Stomach (tissue), 8 donors: ENCODE measurements at regions not wholly inside any gene's neighbourhood (a gene's known extent, or its start where the extent isn't known, plus 50 kb on each side); places are given as distances from the start of the nearest gene placed in this dataset.

Experiments
- DNase-seq, 2 donors: peaks; one replicate each; pipeline versions ENCODE4 v3.0.0 to v3.0.0-alpha.2; 2013 to 2019
- H3K27ac ChIP-seq, 5 donors: fragments of 200-600 bp in 4 of 5; sonication (generic) in 4 of 5; one replicate each; pipeline ENCODE4 v1.5.1; 2013 to 2019; ENCODE audit warnings: mild to moderate bottlenecking in 1 of 5, moderate library complexity in 1 of 5
- H3K27me3 ChIP-seq, 3 donors: fragments of 200-600 bp; sonication (generic); one replicate each; pipeline ENCODE4 v1.5.1; 2017 to 2019; ENCODE audit warnings: mixed run types in 1 of 3
- H3K36me3 ChIP-seq, 4 donors: fragments of 200-600 bp; sonication (generic); 1 replicate in 3 of 4; 2 replicates in 1 of 4; pipeline ENCODE4 v1.5.1; 2016 to 2019
- H3K4me1 ChIP-seq, 4 donors: fragments of 200-600 bp; sonication (generic); one replicate each; pipeline ENCODE4 v1.5.1; 2016 to 2019
- H3K4me3 ChIP-seq, 4 donors: fragments of 200-600 bp; sonication (generic) in 3 of 4; one replicate each; pipeline ENCODE4 v1.5.1; 2016 to 2019; ENCODE audit warnings: mild to moderate bottlenecking in 1 of 4
- H3K9me3 ChIP-seq, 4 donors: fragments of 200-600 bp; sonication (generic); one replicate each; pipeline ENCODE4 v1.5.1; 2016 to 2019
- EP300 ChIP-seq: sonication (generic); formaldehyde crosslinking; IDR thresholded peaks from one replicate; pipeline ENCODE4 v1.6.1; 2017; ENCODE audit warnings: antibody characterized with exemption
- POLR2A ChIP-seq, 4 donors: fragments of 450-650 bp; IDR thresholded peaks; one replicate each; pipeline ENCODE4 v1.6.1; 2016; ENCODE audit warnings: antibody characterized with exemption in 4 of 4, control low read depth in 2 of 4, mild to moderate bottlenecking in 1 of 4, moderate library complexity in 1 of 4
- POLR2AphosphoS5 ChIP-seq, 3 donors: sonication (generic); formaldehyde crosslinking; IDR thresholded peaks; one replicate each; pipeline ENCODE4 v1.6.1; 2016; ENCODE audit warnings: antibody characterized with exemption in 3 of 3
- WGBS, 5 donors: extraction: QIAGEN DNeasy Blood & Tissue Kit in 3 of 5; methylation state at CpG; one replicate each; pipeline versions ENCODE4 v1.1.5 to v1.1.7; 2013 to 2018; 5-methylcytosine and 5-hydroxymethylcytosine counted together
- intact Hi-C: fragments of 100-400 bp; cut with DNase I; formaldehyde crosslinking; loops from one replicate; pipeline ENCODE4 v1.15.1; 2023; ENCODE audit warnings: low total_unique reads
- TF ChIP-seq, protein P1 (sequence below), 7 experiments: fragments of 450-650 bp in 4 of 7; fragments of 200-600 bp in 3 of 7; sonication (generic) in 3 of 7; IDR thresholded peaks; one replicate each; pipeline ENCODE4 v1.5.1; 2016 to 2019; ENCODE audit warnings: antibody characterized with exemption in 7 of 7, control low read depth in 2 of 7, mild to moderate bottlenecking in 1 of 7
- donor health status: healthy with polysubstance abuse.
- donor health status: Bipolar disorder and iron deficiency.
- donor health status: healthy.

DNA sequence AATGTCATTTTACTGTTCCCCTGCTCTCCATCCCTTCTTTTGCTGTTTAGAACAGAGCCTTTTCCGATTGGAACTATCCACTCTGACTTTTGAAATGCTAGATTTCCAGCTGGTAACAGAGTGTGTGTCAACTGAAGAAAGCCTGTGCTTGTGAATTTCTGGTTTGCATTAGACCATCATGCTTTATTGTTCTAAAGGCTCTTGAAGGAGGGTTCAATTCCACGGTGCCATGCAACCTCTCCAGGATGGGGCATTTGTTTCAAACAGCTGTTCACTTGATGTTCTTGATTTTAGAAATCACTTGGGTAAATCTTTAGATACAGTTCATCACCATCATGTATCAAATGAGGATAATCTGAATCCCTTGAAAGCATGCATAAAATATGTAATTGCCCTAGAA, 156.7 kb downstream of the QPCT start:
- Histone ChIP-seq H3K4me1 (peaks cover 0 to 2% (median under 1%) of the 10 kb centered on the region in 4 donors), H3K27me3 (no peaks in the 10 kb centered on the region), H3K27ac (no peak overlapping the region), H3K4me3 (no peak overlapping the region), H3K9me3 (no peaks in the 10 kb centered on the region), H3K36me3 (no peaks in the 10 kb centered on the region)
- no peak for TF ChIP-seq EP300
- no peak for TF ChIP-seq POLR2A (IDR thresholded peaks at IDR 0.05)
- no peak for TF ChIP-seq POLR2AphosphoS5 (IDR thresholded peaks at IDR 0.05)
- TF ChIP-seq, protein P1, sequence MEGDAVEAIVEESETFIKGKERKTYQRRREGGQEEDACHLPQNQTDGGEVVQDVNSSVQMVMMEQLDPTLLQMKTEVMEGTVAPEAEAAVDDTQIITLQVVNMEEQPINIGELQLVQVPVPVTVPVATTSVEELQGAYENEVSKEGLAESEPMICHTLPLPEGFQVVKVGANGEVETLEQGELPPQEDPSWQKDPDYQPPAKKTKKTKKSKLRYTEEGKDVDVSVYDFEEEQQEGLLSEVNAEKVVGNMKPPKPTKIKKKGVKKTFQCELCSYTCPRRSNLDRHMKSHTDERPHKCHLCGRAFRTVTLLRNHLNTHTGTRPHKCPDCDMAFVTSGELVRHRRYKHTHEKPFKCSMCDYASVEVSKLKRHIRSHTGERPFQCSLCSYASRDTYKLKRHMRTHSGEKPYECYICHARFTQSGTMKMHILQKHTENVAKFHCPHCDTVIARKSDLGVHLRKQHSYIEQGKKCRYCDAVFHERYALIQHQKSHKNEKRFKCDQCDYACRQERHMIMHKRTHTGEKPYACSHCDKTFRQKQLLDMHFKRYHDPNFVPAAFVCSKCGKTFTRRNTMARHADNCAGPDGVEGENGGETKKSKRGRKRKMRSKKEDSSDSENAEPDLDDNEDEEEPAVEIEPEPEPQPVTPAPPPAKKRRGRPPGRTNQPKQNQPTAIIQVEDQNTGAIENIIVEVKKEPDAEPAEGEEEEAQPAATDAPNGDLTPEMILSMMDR (IDR thresholded peaks at IDR 0.05): no peak
- intact Hi-C loops: no loop called here
- no peak for DNase-seq
- WGBS, 5 donors: 62 to 85% (median 80%) methylated on average over 2 of the region's 2 CpGs

DNA sequence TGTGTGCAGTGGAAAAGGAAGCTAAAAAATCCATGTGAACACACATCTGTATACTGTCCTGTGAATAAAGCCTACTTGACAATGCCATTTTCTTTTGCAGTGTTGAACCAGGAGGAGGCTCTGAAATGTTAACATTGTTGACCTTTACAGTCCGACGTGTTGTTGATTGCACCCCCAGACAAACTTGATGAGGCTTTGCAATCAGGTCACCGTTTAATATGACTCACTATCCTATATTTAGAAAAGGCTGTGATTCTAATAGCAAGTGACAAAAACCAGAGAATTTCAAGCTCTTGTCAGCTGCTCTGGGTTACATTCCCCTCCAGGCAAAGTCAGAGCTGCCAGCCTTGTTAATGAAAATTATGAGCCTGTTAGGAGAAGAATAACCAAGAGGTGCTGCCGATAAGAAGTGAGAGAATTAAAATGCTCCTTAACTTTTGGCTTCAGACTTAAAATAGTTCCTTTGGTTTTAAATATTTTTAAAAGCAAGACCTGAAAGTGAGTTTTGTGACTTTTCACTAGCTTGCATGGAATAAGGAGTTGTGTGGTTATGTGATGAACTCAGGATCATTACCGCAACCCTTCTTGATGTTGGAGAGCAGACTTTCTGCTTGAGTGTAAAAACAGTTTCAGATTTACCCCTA, 162.1 kb downstream of the QPCT start:
- peak overlapping the region in 3 of 5 donors; percentile 21 to 76 (median 45) for H3K27ac ChIP-seq

DNA sequence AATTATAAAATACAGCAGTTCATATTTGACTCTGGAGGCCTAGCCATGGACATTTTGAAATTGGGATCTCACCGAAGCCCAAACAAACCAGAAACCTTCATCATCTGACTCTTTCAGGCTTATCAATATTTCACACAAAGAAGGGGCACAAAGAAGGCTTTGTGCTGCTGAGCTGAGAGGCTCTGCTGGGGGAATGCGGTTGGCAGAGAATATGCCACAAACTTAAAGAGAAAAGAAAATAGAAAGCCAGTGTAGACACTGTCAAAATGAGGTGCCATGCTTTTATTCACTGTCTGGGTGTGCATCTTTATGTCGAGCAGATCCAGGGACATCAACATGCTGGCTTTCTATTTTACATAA, 162.6 kb downstream of the QPCT start:
- H3K9me3 ChIP-seq: no peaks in the 10 kb centered on the region
- no peak for DNase-seq
- no peaks in the 10 kb centered on the region for H3K27me3 ChIP-seq
- TF ChIP-seq POLR2AphosphoS5 (IDR thresholded peaks at IDR 0.05) (no peak), EP300 (no peak), POLR2A (IDR thresholded peaks at IDR 0.05) (no peak)
- TF ChIP-seq, protein P1 (IDR thresholded peaks at IDR 0.05): no peak
- no peak overlapping the region for H3K4me3 ChIP-seq
- peak overlapping the region in 3 of 5 donors; percentile 21 to 76 (median 45) for H3K27ac ChIP-seq
- peaks cover 0 to 21% (median 9%) of the 10 kb centered on the region in 4 donors for H3K4me1 ChIP-seq
- 31 to 53% (median 40%) methylated on average over 3 of the region's 3 CpGs for WGBS, 5 donors
- no peaks in the 10 kb centered on the region for H3K36me3 ChIP-seq
- intact Hi-C loops: no loop called here

More for the DNA sequence above, 162.1 kb downstream of the QPCT start:
- 33 to 59% (median 46%) methylated on average over 5 of the region's 5 CpGs for WGBS, 5 donors
- Histone ChIP-seq H3K9me3 (no peaks in the 10 kb centered on the region), H3K4me3 (no peak overlapping the region), H3K27me3 (no peaks in the 10 kb centered on the region), H3K4me1 (peaks cover 0 to 21% (median 9%) of the 10 kb centered on the region in 4 donors), H3K36me3 (no peaks in the 10 kb centered on the region)
- TF ChIP-seq POLR2AphosphoS5 (IDR thresholded peaks at IDR 0.05) (peak in 2 of 3 donors; percentile 13 to 50), EP300 (no peak), POLR2A (IDR thresholded peaks at IDR 0.05) (no peak)
- TF ChIP-seq, protein P1 (IDR thresholded peaks at IDR 0.05): no peak
- intact Hi-C loops: no loop called here
- DNase-seq: peak in 1 of 2 donors; percentile 64

DNA sequence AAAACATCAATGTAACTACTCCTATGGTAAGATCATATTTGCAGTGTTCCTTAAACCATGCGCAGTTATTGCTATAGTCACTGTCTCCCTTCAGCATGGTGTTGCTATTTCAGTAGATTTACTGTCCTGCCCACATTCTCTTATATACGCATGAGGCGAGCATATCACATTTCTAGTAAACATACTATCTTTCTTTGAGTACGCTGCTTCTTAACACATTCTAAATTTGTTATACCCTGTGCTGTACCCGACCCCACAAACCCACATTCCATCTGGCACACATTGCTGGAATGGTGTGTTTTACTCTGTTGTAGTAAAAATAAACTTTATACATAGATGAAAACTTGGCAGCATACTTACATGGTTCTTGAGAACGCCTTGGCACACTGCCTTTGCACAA, 163.3 kb downstream of the QPCT start:
- TF ChIP-seq, protein P1 (IDR thresholded peaks at IDR 0.05): no peak
- TF ChIP-seq POLR2A (IDR thresholded peaks at IDR 0.05): no peak
- TF ChIP-seq POLR2AphosphoS5 (IDR thresholded peaks at IDR 0.05): no peak
- no peak for TF ChIP-seq EP300
- H3K27me3 ChIP-seq: no peaks in the 10 kb centered on the region
- H3K4me1 ChIP-seq: peaks cover 0 to 21% (median 9%) of the 10 kb centered on the region in 4 donors
- WGBS, 5 donors: 35 to 52% (median 43%) methylated on average over 6 of the region's 6 CpGs
- H3K4me3 ChIP-seq: no peak overlapping the region
- H3K9me3 ChIP-seq: no peaks in the 10 kb centered on the region
- intact Hi-C loops: no loop called here
- H3K36me3 ChIP-seq: no peaks in the 10 kb centered on the region
- no peak for DNase-seq
- peak overlapping the region in 1 of 5 donors; percentile 76 for H3K27ac ChIP-seq
